ENCODE measurements at regions not wholly inside any gene's neighbourhood (a gene's known extent, or its start where the extent isn't known, plus 50 kb on each side); places are given as distances from the start of the nearest gene placed in this dataset.

DNA sequence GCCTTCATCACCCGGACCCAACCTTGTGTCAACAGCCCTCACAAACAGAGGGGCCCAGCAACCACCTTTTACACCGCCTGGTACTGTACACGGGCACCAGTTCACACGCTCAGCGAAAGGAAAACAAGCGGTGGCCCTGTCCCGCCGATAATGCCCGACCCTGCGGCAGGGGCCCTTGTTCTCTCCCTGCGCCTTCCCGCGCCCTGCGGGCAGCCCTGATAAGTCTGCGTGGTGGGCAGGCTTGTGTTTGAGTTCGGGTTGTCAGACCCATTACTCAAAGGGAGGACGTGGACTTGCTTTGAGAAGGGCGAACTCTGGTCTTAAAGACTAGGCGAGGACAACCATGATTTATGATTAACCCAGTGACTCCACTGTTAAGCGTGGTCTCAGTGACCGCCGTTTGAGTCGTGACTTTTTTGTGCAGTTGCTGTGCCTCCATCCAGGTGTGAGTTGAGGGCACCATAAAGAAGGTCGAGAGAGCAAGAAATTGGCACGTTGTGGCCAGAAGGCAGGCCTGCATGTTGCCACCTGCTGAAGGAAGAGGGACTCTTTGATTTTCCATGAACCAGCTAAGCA is 167.4 kb upstream of the GATA6 start:
- Histone ChIP-seq H3K36me3 (no peaks in the 10 kb centered on the region), H3K27me3 (no peaks in the 10 kb centered on the region), H3K4me1 (peaks cover 0 to 24% (median 10%) of the 10 kb centered on the region in 12 donors), H3K4me3 (no peak overlapping the region), H3K9me3 (no peaks in the 10 kb centered on the region), H3K27ac (no peak overlapping the region)
- TF ChIP-seq POLR2A (IDR thresholded peaks at IDR 0.05) = no peak
- TF ChIP-seq CTCF (IDR thresholded peaks at IDR 0.05) = no peak
- ATAC-seq (no peak), DNase-seq (no peak)
- 94 to 96% (median 95%) methylated on average over 25 of the region's 25 CpGs for WGBS, 4 donors
- intact Hi-C loops (cut with DNase I) = loop anchor here in 2 of 10 donors (5.0 to 10.0 kb wide), 3 partner anchors 93 to 223 kb away; no protein-coding TSS in a partner anchor

- no peak for ATAC-seq
- no peaks in the 10 kb centered on the region for H3K27me3 ChIP-seq
- H3K27ac ChIP-seq = peak overlapping the region in 1 of 12 donors; percentile 5
- peaks cover 0 to 11% (median under 1%) of the 10 kb centered on the region in 12 donors for H3K4me1 ChIP-seq
- H3K36me3 ChIP-seq = no peaks in the 10 kb centered on the region
- H3K9me3 ChIP-seq = peaks cover 0 to 11% (median 0%) of the 10 kb centered on the region in 12 donors
- DNase-seq = peak in 1 of 5 donors; percentile 49
- intact Hi-C loops (cut with DNase I) = loop anchor here in 2 of 10 donors (10.0 kb wide), 2 partner anchors 89 to 219 kb away; no protein-coding TSS in a partner anchor
- WGBS, 4 donors = 60 to 66% (median 63%) methylated on average over 4 of the region's 4 CpGs
- no peak overlapping the region for H3K4me3 ChIP-seq
- TF ChIP-seq POLR2A (IDR thresholded peaks at IDR 0.05) = no peak
- TF ChIP-seq CTCF (IDR thresholded peaks at IDR 0.05) = no peak
Measured at GRCh38 chr18:22005191-22005841, 164.1 kb upstream of the GATA6 start.

- peaks cover 0 to 8% (median 0%) of the 10 kb centered on the region in 12 donors for H3K4me1 ChIP-seq
- intact Hi-C loops (cut with DNase I) = loop anchor here in 2 of 10 donors (10.0 kb wide), 2 partner anchors 88 to 218 kb away; no protein-coding TSS in a partner anchor
- no peak overlapping the region for H3K27ac ChIP-seq
- WGBS, 4 donors = 94 to 98% (median 95%) methylated on average over 2 of the region's 2 CpGs
- H3K4me3 ChIP-seq = no peak overlapping the region
- no peaks in the 10 kb centered on the region for H3K27me3 ChIP-seq
- no peaks in the 10 kb centered on the region for H3K36me3 ChIP-seq
- DNase-seq = no peak
- TF ChIP-seq POLR2A (IDR thresholded peaks at IDR 0.05) = no peak
- TF ChIP-seq CTCF (IDR thresholded peaks at IDR 0.05) = no peak
- no peak for ATAC-seq
- peaks cover 0 to 11% (median 0%) of the 10 kb centered on the region in 12 donors for H3K9me3 ChIP-seq
Measured at GRCh38 chr18:22006458-22006857, 162.9 kb upstream of the GATA6 start.

DNA sequence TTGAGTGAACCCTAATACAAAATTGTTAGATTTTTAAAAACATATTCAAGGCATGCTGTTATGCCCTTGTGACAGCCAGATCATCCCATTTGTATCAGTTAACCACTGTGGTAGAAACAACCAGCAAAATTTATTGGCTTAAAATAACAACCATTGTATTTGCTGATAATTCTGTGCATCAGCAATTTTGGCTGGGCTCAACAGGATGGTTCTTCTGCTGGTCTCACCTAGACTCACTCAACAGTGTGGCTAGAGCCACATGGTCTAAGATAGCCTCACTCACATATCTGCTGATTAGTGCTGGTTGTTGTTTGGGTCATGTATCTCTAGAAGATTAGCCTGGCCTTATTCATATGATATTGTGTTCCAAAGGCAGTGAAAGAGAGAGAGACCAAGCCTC is 160.1 kb upstream of the GATA6 start:
- TF ChIP-seq CTCF (IDR thresholded peaks at IDR 0.05) (no peak), POLR2A (IDR thresholded peaks at IDR 0.05) (no peak)
- intact Hi-C loops (cut with DNase I) = loop anchor here in 2 of 10 donors (10.0 kb wide), 2 partner anchors 86 to 216 kb away; no protein-coding TSS in a partner anchor

More for the DNA sequence above, 160.1 kb upstream of the GATA6 start:
- H3K4me3 ChIP-seq = no peak overlapping the region
- H3K36me3 ChIP-seq = no peaks in the 10 kb centered on the region
- DNase-seq = no peak
- H3K9me3 ChIP-seq = peaks cover 0 to 34% (median 5%) of the 10 kb centered on the region in 12 donors
- H3K4me1 ChIP-seq = peaks cover 0 to 8% (median 0%) of the 10 kb centered on the region in 12 donors
- H3K27ac ChIP-seq = no peak overlapping the region
- no peak for ATAC-seq
- H3K27me3 ChIP-seq = no peaks in the 10 kb centered on the region
